ENCODE measurements at regions not wholly inside any gene's neighbourhood (a gene's known extent, or its start where the extent isn't known, plus 50 kb on each side); places are given as distances from the start of the nearest gene placed in this dataset.

GRCh38 chr10:124266468-124267230 is 152.1 kb downstream of the OAT start:
- no peak for TF ChIP-seq CTCF (IDR thresholded peaks at IDR 0.05; ENCODE audit: insufficient read depth, low read depth, low read length)
- H3K4me3 ChIP-seq (ENCODE audit: low read depth, low read length) = no peak overlapping the region
- DNase-seq (ENCODE audit: low read depth) = no peak

DNA sequence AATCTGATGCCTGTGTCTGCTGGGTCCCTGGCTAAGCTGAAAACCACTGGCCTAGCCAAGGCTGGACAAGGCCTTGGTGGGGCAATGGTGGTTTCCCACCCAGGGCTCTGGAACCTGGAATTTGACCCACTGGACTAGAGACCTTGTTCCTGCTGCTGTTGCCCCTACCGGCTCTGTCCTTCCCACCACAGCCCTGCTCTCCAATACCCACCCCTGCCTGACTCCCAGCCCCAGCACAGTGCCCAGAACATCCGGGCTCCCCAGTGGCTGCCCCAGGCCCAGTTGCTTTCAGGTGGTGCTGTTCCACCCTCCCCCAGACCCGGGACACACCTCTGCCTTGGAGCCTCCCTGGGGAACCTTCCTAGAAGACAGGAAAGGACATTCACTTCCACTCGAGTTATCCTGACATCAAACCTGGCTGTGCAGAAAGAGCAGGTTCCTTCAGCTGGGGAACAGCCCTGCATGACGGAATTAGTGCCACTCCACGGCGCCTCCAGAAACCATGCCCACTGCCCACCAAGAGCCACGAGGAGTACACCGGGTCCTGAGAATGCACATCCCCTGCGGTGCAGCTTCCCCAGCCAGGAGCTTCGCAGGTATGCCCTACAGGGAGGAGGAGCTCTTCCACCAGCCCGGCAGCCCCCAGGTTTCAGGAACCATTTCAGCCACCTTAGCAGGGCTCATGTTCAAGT is 152.8 kb downstream of the OAT start:
- DNase-seq (ENCODE audit: low read depth) = no peak
- TF ChIP-seq CTCF (IDR thresholded peaks at IDR 0.05; ENCODE audit: insufficient read depth, low read depth, low read length) = no peak
- no peak overlapping the region for H3K4me3 ChIP-seq (ENCODE audit: low read depth, low read length)

DNA sequence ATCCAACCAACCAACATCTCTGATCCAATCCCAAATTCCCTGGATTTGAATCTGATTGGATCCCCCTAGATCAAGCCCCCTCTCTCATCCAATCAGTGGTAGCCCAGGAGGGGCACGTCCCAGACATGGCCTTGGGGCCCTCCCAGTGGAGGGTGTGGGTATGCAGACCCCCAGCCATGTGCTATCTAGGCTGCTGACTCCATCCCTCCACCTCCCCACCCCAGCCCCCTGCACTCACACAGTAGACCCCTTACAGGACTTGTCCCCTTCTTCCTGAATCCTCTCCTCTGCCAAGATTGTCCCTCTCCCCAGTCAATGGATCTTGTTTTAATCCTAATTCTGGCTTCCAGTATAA is 153.4 kb downstream of the OAT start:
- H3K4me3 ChIP-seq (ENCODE audit: low read depth, low read length) = no peak overlapping the region
- no peak for TF ChIP-seq CTCF (IDR thresholded peaks at IDR 0.05; ENCODE audit: insufficient read depth, low read depth, low read length)
- no peak for DNase-seq (ENCODE audit: low read depth)

- TF ChIP-seq CTCF (IDR thresholded peaks at IDR 0.05; ENCODE audit: insufficient read depth, low read depth, low read length) = no peak
- no peak for DNase-seq (ENCODE audit: low read depth)
- H3K4me3 ChIP-seq (ENCODE audit: low read depth, low read length) = no peak overlapping the region
These were observed 153.9 kb downstream of the OAT start for GRCh38 chr10:124264711-124265390.

DNA sequence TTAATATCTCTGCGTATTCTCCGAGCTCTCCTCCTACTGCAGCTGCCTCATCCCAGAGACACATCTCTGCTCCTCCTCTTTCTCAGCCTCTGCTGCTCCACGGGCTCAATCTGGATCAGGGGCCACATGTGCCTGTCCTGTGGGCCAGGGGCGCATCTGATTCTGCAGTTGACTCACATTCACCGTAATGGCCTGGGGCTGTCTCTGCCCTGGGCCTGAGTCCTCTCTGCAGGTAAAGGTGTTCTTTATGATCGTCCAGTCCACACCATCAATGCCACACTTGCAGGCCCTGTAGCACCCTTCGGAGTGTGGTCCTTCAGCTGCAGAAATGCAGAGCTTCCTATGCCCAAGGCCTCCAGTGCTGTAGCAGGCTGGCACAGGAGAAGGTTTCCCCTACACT is 154.5 kb downstream of the OAT start:
- no peak for TF ChIP-seq CTCF (IDR thresholded peaks at IDR 0.05; ENCODE audit: insufficient read depth, low read depth, low read length)
- H3K4me3 ChIP-seq (ENCODE audit: low read depth, low read length) = no peak overlapping the region
- no peak for DNase-seq (ENCODE audit: low read depth)

GRCh38 chr10:124263726-124264125 is 155.0 kb downstream of the OAT start:
- TF ChIP-seq CTCF (IDR thresholded peaks at IDR 0.05; ENCODE audit: insufficient read depth, low read depth, low read length) = no peak
- no peak for DNase-seq (ENCODE audit: low read depth)

More at GRCh38 chr10:124263726-124264125, 155.0 kb downstream of the OAT start:
- no peak overlapping the region for H3K4me3 ChIP-seq (ENCODE audit: low read depth, low read length)

Measured in fibroblast of villous mesenchyme (primary cell).